Globus pallidus (tissue), 1 donor: ENCODE measurements at regions not wholly inside any gene's neighbourhood (a gene's known extent, or its start where the extent isn't known, plus 50 kb on each side); places are given as distances from the start of the nearest gene placed in this dataset.

Source experiments
- DNase-seq: peaks from one replicate; pipeline ENCODE4 v3.0.0-alpha.2; 2015; ENCODE audit warnings: low spot score

GRCh38 chr18:70662588-70662987, 373.7 kb downstream of the SOCS6 start:
- DNase-seq: no peak

- no peak for DNase-seq
Measured at GRCh38 chr18:70659036-70659925, 370.4 kb downstream of the SOCS6 start.

DNA sequence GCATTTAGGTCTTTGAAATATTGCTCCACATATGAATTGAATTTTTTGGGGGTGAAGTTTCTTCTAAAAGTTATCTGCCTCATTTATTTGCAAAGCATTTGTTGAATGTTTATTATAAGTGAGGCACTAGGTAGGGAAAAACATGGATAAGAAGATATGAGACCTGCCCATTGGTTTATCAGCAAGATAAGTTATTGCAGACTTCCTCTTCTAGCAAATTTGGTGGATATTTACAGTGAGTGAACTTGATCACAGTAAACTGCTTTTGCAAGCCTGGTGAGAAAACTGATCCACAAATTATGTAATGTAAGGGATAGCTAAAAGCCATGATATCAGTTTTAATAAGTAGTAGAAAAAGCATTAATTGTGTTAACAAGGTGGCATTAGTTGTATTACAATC, 364.8 kb downstream of the SOCS6 start:
- DNase-seq: no peak

DNA sequence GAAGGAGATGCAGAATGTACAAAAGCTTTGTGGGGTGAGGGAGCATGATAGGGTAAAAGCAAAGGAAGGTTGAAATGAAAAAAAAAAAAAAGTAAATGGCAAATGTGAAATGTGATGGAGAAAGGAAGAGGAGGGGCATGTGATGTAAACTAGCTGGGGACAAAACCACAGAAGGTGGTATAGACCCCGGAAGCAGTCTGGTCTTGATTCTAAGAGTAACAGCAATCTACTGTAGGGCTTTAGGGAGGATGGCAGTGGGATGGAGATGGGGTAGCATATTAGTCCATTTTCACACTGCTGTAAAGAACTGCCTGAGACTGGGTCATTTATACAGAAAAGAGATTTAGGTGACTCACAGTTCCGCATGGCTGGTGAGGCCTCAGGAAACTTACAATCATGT, 362.0 kb downstream of the SOCS6 start:
- no peak for DNase-seq

- no peak for DNase-seq
Measured at GRCh38 chr18:70649683-70650082, 360.8 kb downstream of the SOCS6 start.

GRCh38 chr18:70645971-70646370, 357.1 kb downstream of the SOCS6 start:
- DNase-seq: no peak

GRCh38 chr18:70643812-70644211, 355.0 kb downstream of the SOCS6 start:
- no peak for DNase-seq

DNA sequence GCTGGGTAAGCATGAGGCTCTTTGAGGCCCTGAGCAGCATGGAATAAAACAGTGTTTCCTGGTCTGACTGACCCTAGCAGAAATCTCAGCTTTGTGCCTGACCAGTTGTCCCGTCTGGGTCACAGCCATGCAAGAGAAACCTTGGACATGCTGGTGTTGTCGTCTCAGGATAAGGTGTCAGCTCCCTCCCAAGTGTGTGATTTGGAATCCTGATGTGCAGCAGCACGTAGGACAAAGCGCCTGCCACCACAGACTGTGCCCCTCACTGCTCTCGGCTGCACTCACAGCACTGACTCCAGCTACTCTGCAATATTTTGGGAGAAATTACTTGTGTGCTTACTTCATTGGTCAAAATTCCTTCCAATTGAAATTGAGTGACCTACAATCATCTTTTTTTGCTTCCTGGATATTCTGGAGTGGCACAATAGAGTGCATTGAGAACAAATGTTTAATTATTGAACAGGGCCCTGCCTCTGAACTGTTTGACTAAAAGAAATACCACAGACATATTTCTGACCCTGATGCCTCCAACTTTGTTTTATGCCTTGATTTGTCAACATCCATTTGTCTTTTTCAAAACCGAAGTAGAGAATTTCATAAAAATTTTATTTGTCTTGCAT, 352.4 kb downstream of the SOCS6 start:
- DNase-seq: no peak

GRCh38 chr18:70640336-70640887, 351.6 kb downstream of the SOCS6 start:
- no peak for DNase-seq

DNA sequence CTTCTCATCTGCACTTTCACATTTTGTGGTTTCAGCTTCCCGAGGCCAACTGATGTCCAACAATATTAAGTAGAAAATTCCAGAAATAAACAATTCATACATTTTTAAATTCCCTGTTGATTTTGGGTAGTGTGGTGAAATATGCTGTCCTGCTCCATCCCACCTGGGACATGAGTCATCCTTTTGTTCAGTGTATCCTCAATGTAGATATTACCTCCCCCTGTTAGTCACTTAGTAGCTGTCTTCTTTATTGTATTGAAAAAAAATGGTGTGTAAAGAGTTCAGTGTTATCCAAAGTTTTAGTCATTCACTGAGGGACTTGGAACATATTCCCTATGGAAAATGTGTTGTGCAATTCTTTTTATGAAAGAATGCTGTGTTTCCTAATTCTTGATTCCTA, 348.1 kb downstream of the SOCS6 start:
- no peak for DNase-seq

DNA sequence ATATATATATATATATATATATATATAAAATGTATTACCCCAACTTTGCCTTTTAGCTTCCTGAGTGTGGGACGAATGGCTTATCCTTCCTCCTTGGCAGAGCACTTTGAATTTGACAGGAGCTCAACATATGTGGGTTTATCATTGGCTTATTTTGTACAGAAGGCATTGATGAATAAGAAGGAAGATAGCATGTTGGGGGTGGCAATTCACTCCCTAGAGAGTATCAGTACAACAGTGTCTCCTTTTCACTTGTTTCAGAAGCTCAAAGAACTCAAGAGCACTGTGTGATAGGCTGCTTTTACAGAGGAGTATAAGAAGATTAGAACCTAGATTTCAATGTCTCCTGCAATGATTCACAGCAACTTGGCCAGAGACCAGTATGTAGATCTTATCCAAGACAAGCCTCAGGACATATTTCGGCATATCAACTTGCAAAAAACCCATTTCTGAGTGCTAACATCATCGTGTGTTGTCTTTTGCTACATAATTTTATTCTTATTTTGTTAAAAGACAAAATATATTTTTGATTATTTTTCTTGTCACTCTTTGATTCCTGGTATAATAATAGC, 345.8 kb downstream of the SOCS6 start:
- DNase-seq: no peak

DNA sequence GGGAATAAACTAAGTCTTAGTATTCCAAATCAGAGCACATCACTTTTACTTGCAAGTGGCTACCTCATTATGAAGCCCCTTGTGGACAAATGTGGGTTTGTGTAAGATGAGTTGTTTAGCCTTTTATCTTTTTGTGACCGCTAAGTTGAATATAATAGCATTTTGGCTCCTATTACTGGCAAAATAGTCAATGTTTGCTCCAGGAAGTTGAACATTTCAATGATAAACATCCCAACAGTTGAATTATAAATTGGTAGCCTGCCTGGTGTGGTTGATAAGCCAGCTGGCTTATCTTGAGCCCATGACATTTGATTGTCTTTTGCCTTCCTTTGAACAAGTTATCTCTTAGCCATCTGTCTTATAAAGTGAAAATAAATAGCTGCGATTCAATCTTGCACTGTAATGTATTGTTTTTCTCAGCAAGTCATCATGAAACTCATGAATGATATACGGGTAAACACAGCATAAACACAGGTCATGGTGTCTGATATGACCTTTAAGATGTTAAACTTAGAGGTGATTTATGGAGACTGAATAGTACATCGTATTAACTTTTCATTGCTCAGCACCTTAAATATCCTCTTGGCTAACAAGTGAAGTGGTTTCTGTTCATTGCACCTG, 338.4 kb downstream of the SOCS6 start:
- DNase-seq: no peak

DNA sequence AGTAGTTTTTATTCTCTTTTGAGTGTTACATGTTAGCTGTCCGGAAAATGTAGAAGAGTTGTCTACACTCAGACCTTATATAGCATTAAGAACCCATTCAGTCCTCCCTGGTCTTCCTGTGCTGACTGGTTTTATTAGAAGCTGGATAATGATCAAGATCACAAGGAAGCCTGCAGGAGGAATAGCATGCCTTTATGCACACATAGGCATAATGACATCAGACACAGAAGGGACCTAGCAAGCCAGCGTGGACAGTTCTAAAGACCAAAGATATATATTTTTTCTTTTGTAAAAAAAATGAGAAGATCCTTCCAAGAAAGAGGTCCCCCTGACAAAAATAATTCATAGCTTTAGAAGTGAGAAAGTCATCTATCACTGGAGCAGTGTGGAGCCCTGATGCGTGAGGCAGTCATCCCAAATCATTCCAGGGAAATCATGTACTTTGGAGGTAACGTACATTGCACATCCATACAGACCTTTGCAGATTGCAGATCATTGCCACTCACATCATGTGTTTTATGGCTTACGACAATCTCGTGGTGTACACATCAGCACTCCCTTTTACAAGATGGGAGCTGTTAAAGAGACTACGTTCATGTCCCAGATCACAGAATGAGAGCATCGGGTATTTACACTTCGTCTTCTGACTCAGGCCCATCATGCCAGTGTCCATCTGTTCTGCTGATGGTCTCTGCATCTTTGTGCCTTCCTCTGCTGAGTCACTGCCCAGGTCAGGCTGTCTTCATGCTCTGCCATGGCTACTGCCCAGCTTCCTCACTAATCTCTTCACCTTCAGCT, 334.0 kb downstream of the SOCS6 start:
- no peak for DNase-seq

DNA sequence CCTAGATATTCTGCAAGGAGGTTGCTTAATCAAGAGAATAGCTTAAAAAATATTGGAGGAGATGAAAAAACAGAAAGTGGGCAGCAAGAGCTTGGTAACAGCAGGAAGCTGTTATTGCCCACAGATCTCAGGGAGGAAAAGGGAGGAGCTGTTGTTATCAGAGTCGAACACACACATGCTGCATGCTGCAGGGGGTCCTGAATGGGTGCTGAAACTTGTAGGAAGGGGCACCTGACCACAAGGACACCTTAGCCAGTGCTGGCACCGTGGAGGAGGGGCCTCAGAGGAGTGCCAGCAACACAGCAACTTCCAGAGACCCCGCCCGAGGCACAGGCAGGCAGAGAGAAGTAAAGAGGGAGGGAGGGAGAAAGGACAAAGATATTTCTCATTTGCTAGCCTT, 332.9 kb downstream of the SOCS6 start:
- no peak for DNase-seq

GRCh38 chr18:70620837-70621612, 332.2 kb downstream of the SOCS6 start:
- no peak for DNase-seq

GRCh38 chr18:70617020-70617763, 328.3 kb downstream of the SOCS6 start:
- DNase-seq: no peak

GRCh38 chr18:70600225-70600925, 311.5 kb downstream of the SOCS6 start:
- no peak for DNase-seq

DNA sequence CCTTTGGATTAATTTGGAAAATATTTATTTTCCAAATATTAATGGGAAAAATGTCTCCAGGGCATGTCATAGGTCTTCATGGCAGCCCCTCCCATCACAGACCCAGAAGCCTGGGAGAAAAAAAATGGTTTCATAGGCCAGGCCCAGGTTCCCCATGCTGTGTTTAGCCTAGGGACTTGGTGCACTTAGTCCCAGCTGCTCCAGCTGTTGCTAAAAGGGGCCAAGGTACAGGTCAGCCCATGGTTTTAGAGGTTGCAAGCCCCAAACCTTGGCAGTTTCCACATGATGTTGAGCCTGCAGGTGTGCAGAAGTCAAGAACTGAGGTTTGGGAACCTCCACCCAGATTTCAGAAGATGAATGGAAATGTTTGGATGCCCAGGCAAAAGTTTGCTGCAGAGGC, 309.6 kb downstream of the SOCS6 start:
- DNase-seq: no peak

DNA sequence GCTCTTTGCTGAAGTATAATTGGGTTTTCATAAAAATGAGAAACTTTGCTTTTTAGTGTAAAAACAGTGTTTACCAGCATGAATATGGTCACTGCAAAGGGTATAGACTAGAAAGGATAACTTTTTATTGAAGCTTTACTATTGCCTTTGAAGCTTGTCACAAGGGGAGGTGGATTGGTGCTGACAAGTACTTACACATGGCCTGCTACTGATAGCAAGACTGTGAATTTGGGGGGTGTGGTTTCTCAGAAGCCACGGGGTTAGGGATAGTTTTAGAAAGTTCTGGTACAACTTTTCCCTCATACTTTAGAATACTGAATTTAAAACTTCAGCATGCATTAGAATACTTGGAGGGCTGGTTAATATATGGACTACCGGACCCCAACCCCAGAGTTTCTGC, 294.1 kb downstream of the SOCS6 start:
- DNase-seq: no peak

- no peak for DNase-seq
Measured at GRCh38 chr18:70578480-70578879, 289.6 kb downstream of the SOCS6 start.
